ENCODE measurements at regions not wholly inside any gene's neighbourhood (a gene's known extent, or its start where the extent isn't known, plus 50 kb on each side); places are given as distances from the start of the nearest gene placed in this dataset.

- no peak for DNase-seq (ENCODE audit: low read depth in 3 of 3, low spot score in 2 of 3)
These were observed 845.9 kb upstream of the PCDH9 start for GRCh38 chr13:68076046-68076445.

DNA sequence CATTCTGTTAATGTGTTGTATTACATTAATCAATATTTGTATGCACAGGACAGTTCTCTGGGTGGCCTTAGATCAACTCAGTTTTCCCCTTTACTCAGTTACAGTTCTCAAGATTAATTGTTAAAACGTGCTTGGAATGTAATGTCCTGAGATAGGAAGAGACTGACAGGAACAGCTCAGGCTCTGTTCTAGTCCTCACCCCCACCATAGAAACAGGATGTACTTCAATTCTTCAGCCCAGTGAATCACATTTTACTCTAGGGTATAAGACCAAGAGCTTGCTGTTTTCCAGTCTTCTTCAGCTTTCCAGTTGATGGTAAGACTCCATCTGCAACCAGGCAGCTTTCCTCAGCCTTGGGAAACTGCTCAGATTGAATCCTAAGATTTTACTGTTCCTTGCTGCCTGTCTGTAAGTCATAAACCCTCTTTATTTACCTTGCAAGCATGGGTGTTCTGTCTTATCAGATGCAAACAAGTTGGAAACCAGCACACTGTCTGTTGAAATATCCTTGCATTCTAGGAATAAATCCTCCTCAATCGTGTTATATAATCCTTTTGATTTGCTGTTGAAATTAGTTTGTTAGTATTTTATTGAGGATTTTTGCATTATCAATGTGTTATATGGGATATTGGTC is 836.9 kb upstream of the PCDH9 start:
- DNase-seq (ENCODE audit: low read depth in 3 of 3, low spot score in 2 of 3) = no peak

GRCh38 chr13:68064001-68064770 is 834.0 kb upstream of the PCDH9 start:
- DNase-seq (ENCODE audit: low read depth in 3 of 3, low spot score in 2 of 3) = no peak

DNA sequence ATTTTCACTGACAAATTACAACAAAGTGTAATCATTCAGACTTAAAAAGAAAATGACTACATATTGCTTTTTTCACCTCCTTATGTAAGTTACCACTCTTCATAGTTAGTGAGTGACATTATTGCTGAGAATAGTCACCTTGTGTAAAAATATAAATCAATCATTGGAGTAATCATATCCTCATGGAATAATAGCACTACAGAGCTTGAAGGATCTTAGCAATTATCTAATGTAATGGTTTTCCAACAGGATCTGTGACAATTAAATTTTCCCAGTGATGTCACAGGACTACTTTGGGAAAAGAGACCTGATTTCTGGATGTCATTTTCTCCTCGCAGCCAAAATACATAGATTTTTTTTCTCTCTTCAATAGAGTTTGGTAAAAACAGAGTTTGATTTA is 833.0 kb upstream of the PCDH9 start:
- DNase-seq (ENCODE audit: low read depth in 3 of 3, low spot score in 2 of 3) = no peak

DNA sequence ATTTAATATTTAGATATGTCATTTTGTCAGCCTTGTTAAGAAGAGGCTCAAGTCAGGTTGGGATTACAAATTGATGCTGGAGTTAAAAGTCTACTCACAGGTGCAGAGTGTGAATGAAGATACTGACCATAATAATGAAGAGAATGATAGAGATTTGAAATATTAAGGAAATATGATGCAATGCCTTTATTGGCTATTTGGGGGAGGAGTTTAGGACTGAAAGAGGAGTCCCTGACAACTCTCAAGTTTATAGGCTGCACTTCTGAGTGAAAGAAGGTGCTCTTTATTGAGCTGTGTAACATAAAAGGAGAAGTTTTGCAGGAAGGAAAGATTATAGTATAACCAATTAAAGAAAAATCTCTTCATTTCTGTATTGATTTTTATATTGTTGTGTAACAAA is 827.7 kb upstream of the PCDH9 start:
- DNase-seq (ENCODE audit: low read depth in 3 of 3, low spot score in 2 of 3) = no peak

GRCh38 chr13:68056816-68057710 is 826.9 kb upstream of the PCDH9 start:
- DNase-seq (ENCODE audit: low read depth in 3 of 3, low spot score in 2 of 3) = no peak

DNA sequence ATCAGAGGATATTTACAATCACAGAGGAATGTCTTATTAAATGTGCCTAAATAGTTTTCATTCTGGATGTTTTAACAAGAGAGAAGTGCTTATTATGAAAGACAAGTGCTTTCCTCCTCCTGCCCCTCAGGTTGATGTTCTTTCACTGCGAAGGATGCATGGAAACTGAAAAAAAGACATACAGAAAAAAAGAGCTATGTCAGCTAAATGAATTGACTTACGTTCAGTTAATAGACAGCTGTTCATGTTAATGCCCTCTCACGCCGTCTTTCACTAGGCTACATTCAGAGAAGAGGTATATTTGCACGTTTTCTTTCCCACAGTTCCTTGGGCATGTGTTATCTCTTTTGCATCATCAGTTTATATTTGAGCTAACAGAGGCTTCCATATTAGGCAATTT is 821.8 kb upstream of the PCDH9 start:
- DNase-seq (ENCODE audit: low read depth in 3 of 3, low spot score in 2 of 3) = no peak

DNA sequence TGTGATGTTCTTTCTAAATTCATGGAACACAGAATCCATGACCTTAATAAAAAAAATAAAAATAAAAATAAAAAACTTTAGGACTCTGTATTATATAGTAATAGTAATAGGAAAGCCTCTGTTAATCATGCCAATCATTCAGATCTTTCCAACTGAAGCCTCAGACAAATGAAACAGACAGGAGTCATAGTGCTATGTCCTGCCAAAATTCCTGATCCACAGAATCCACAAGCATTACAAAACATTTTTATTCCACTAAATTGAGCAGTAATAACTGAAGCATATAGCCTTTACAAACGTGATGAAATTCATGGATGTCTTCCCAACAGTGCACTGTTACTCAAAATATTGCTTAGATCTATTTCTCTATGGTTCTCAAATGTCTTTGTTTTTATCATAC is 820.6 kb upstream of the PCDH9 start:
- DNase-seq (ENCODE audit: low read depth in 3 of 3, low spot score in 2 of 3) = no peak

- DNase-seq (ENCODE audit: low read depth in 3 of 3, low spot score in 2 of 3) = no peak
These were observed 818.7 kb upstream of the PCDH9 start for GRCh38 chr13:68048802-68049359.

DNA sequence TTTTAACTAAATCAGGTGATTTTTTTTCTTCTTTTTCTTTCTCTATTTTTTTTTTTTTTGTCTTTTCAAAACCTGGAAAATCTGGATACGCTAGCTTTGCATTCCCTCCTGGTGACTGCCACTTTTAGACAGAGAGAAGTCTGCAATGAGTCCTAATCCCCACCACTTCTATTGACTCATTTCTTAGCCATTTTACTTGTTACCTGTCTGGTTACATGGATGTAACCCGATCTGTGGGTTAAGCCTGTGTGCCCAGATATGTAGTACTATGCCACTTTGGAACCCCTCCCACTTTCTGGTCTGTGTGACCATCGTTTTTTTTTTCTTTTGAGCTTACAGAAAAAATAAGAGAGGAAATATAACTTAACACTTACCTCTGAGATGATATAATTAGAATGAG is 817.8 kb upstream of the PCDH9 start:
- DNase-seq (ENCODE audit: low read depth in 3 of 3, low spot score in 2 of 3) = no peak

- no peak for DNase-seq (ENCODE audit: low read depth in 3 of 3, low spot score in 2 of 3)
These were observed 816.8 kb upstream of the PCDH9 start for GRCh38 chr13:68046903-68047302.

DNA sequence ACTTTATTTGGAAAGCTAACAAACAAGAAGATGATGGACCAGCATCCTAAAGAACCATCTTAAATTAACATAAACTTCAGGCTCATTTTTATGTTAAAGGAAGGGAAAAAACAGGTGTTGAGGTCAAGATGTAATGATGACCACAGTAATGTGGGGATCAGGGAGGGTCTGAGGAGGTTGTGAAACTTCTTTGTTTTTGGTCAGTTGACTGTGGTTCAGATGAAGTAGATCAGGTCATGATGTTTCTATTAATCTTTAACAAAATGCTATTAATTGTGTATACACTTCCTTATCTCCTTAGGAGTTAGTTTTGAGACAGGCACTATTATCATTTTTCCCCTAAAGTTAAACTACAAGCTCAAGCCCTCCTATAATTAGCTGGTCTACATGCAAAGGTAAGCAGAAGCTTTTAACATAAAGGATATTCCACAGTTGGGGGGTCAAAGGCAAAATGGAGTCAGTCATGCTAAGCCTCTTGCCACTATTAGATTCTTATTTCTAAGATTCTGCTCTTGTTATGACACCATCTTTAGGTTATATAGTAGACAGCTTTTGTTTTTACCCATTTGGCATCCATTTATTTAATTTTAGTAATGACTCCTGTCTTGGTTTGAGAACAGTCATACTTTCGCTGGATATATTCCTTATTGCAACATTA is 800.1 kb upstream of the PCDH9 start:
- no peak for DNase-seq (ENCODE audit: low read depth in 3 of 3, low spot score in 2 of 3)

- DNase-seq (ENCODE audit: low read depth in 3 of 3, low spot score in 2 of 3) = no peak
These were observed 798.6 kb upstream of the PCDH9 start for GRCh38 chr13:68028701-68029100.

DNA sequence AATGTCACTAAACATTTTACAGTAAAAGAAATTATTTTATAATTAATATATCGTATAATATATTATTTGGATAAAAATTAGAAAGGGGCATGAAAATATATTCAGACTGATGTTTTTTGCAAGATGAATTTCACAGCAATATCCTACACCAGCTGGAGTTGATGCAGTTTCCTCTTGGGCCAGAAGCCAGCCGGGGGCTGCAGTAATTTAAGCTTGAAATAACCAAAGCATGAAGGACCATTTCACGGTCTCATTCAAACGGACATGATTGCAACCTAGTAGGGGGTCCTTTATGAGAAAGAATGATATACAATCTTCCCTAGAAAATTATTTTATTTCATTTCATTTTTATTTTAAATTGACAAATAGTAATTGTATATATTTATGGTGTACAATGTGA is 797.2 kb upstream of the PCDH9 start:
- no peak for DNase-seq (ENCODE audit: low read depth in 3 of 3, low spot score in 2 of 3)

- DNase-seq (ENCODE audit: low read depth in 3 of 3, low spot score in 2 of 3) = no peak
These were observed 795.9 kb upstream of the PCDH9 start for GRCh38 chr13:68026077-68026476.

DNA sequence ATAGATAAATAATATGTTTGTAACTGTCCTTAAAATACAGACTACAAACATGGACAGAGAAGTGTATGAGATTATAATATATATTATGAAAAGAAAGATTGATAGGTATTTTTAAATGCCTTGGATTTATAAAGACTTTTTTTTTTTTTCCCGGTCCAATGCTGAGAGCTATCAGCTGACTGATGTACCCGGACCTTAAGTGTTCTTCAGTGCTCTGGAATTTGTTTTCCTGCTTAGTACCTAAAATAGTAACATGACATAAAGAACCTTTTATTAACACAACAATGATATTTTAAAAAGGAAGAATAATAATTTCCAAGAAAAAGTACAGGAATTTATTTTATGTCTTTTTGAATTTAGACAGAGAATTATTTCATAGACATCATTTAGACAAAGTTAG is 795.5 kb upstream of the PCDH9 start:
- no peak for DNase-seq (ENCODE audit: low read depth in 3 of 3, low spot score in 2 of 3)

DNA sequence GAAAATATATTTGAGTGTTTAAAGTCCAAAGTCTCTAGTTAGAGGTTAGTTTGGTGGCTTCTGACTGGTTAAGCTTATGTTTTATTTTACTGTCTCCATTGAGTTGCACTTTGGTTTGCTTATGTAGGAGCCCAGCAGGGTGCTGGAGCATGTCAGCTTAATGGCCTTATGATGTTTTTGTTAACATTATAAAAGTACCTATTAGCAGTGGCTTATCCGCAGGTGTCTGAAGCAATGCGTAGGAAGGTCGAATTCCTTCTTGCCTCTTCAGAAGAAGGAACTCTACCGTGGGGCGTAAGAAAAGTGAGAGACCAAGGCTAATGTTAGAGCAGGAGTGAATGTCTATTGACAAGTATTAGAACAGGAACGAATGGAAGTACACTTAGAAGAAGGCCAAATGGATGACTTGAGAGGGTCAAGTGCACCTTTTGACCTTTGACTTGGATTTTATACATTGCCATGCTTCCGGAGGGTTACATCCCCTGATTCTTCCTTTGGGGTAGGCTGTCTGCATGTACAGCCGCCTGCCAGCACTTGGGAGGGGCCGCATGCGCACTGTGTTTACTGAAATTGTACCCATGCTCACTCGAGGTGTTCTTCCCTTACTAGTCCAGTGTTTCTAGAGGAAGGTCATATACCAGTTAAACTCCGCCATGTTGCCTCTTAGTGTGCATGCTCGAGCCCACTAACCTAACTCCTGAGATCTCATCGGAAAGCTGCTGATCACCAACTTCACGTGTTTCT is 793.9 kb upstream of the PCDH9 start:
- DNase-seq (ENCODE audit: low read depth in 3 of 3, low spot score in 2 of 3) = no peak

DNA sequence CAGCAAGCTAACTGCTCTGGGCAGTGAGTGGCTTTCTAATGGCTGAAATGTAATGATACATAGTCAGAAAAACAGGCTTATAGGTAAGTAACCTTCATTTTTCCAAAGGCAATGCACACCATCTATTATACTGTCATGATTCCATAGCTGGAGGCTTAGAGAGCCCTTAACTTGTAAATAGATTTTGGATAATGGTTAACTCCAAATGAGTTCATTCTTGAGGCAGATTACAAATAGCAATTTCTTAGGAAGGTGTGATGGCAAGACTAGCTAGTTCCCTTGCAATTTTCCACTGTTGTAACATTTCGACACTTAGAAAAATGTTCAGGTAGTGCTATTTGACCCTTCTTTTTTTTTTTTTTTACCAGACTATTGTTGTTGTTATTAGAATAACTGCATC is 789.8 kb upstream of the PCDH9 start:
- no peak for DNase-seq (ENCODE audit: low read depth in 3 of 3, low spot score in 2 of 3)

- no peak for DNase-seq (ENCODE audit: low read depth in 3 of 3, low spot score in 2 of 3)
These were observed 779.4 kb upstream of the PCDH9 start for GRCh38 chr13:68009546-68009945.

DNA sequence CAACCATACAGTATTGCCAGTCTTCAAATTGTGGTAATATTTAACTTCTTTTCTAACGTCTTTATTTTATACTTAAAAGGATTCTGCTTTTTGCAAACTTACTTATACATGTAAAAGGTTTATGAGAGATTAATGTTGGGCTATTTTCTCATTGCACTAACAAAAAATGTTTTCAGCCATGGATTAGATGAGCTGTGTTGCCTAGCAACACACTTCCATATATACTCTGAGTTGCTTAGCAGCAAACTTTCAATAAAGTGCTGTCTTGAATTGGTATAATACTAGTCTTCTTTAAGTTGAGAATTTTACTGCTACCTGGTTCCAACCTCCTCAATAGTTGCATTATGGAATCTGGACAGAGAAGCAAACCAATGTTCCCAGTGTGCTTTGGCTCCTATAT is 777.4 kb upstream of the PCDH9 start:
- no peak for DNase-seq (ENCODE audit: low read depth in 3 of 3, low spot score in 2 of 3)

All from right renal cortex interstitium (tissue), 3 donors.